GM12874 (cell line): ENCODE measurements at regions not wholly inside any gene's neighbourhood (a gene's known extent, or its start where the extent isn't known, plus 50 kb on each side); places are given as distances from the start of the nearest gene placed in this dataset.

Experiments
- CTCF ChIP-seq: IDR thresholded peaks from 2 replicates; pipeline ENCODE4 v1.5.1; 2011; ENCODE audit warnings: low read depth, mild to moderate bottlenecking, control low read depth, low read length, moderate library complexity; ENCODE audit not compliant: insufficient read depth

- TF ChIP-seq CTCF = no peak
These were observed 101.9 kb downstream of the SLIT2 start for GRCh38 chr4:20353646-20354045.

- TF ChIP-seq CTCF = no peak
These were observed 102.4 kb downstream of the SLIT2 start for GRCh38 chr4:20354120-20354519.

- no peak for TF ChIP-seq CTCF
These were observed 104.9 kb downstream of the SLIT2 start for GRCh38 chr4:20356565-20356964.

- TF ChIP-seq CTCF = no peak
These were observed 106.4 kb downstream of the SLIT2 start for GRCh38 chr4:20358110-20358509.

DNA sequence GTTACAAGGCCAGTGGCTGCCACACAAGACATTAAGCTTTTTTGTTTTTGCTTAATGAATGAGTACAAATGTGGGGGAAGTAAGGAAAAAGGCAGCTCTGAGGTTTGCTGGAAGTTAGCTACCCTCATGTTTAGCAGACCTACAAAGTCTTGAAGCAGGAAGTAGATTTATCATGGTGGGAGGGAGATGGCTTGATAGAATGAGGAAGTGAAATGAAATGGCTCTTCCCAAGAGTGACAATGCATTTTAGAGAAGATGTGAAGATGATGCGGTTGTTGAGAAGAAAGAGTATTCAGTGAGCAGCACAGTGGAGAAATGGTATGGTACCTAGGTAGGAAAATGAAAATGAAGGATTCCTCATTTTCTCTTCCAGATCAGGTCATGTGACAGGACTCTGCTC is 108.0 kb downstream of the SLIT2 start:
- no peak for TF ChIP-seq CTCF

DNA sequence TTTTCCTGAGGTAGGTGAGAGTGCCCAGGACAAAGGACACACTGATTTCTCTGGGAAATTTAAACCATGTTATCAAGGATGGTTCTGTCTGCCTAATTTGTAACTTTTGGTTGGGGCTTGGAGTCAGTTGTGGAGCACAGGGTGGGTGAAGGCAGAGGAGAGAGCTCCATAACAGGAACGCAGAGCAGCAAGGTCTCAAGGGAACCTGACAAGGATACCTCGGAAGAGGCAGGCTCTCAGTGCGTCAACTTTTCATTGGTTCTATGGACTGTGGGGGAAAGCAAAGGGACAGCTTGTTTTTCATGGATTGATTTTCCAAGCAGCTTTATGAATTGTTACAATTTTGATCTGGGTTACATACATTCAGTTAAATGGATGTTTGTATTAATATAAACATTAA is 110.4 kb downstream of the SLIT2 start:
- TF ChIP-seq CTCF = no peak

GRCh38 chr4:20364969-20365368 is 113.3 kb downstream of the SLIT2 start:
- no peak for TF ChIP-seq CTCF

DNA sequence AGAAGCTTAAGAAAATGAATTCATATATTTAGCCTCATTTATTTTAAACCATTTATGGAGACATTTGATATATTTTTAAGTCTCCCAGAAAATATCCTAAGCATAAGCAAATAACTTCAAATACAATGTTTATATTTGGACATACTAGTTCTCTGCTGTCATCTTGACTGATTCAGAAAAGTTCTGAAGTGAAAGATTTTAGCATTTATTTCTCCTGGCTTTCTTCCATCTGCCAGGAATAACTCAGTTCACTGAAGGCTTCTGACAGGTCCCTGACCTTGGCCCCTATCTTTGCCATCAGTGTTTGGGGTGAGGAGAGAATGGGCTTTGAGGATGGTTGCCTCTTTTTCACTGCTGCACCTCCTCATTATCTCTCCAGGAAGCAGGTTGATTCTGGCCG is 115.7 kb downstream of the SLIT2 start:
- no peak for TF ChIP-seq CTCF
